ENCODE measurements at regions not wholly inside any gene's neighbourhood (a gene's known extent, or its start where the extent isn't known, plus 50 kb on each side); places are given as distances from the start of the nearest gene placed in this dataset.

- TF ChIP-seq CTCF (IDR thresholded peaks at IDR 0.05) = no peak
- TF ChIP-seq MXD4 (CRISPR knock-in tag; IDR thresholded peaks at IDR 0.05; ENCODE audit: borderline replicate concordance) = no peak
- no peak for TF ChIP-seq ZNF138 (CRISPR knock-in tag; conservative IDR thresholded peaks at IDR 0.05)
- TF ChIP-seq CREM (CRISPR knock-in tag; IDR thresholded peaks at IDR 0.05) = no peak
- TF ChIP-seq PRRX2 (CRISPR knock-in tag; IDR thresholded peaks at IDR 0.05) = no peak
- TF ChIP-seq MLX (CRISPR knock-in tag; IDR thresholded peaks at IDR 0.05) = no peak
- no peak for TF ChIP-seq ATF2 (CRISPR knock-in tag; IDR thresholded peaks at IDR 0.05; ENCODE audit: borderline replicate concordance, low read depth)
- no peak for TF ChIP-seq CBFB (CRISPR knock-in tag; IDR thresholded peaks at IDR 0.05; ENCODE audit: low read depth)
- no peak for TF ChIP-seq NFYB (CRISPR knock-in tag; conservative IDR thresholded peaks at IDR 0.05; ENCODE audit: low read depth)
Observed at GRCh38 chr13:62290542-62290941, 874.9 kb upstream of the PCDH20 start (continued).

DNA sequence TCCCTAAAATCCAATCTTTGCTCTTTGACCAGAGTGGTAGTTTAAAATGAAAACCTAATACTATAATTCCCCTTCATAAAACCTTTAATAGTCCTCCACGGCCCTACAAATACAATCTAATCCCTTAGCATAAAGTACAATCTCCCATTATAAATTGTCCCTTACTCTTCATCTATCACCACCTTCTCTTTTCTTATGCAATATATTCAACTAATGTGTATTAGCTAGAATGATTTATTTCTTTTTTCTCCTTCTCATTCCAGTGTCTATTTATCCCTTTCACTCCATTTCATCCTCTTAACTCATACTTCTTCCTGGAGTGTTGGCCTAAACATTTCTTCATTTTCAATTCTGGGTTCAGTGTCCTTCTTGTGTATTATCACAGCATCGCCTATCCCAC is 872.1 kb upstream of the PCDH20 start:
- Mint-ChIP-seq H3K9me3 (peaks cover 38% of the 10 kb centered on the region), H3K4me3 (no peak overlapping the region), H3K4me1 (no peaks in the 10 kb centered on the region), H3K36me3 (peaks cover 12% of the 10 kb centered on the region), H3K27me3 (ENCODE audit: low read depth) (no peaks in the 10 kb centered on the region), H3K27ac (no peak overlapping the region; the same call in 1 of the 2 replicates)
- no peak for DNase-seq (ENCODE audit: low spot score)
- TF ChIP-seq ZBTB43 (CRISPR knock-in tag; IDR thresholded peaks at IDR 0.05) (no peak), FOXK1 (CRISPR knock-in tag; IDR thresholded peaks at IDR 0.05) (no peak), MYBL2 (CRISPR knock-in tag; IDR thresholded peaks at IDR 0.05) (no peak), JUN (CRISPR knock-in tag; IDR thresholded peaks at IDR 0.05) (no peak), ZNF512 (CRISPR knock-in tag; IDR thresholded peaks at IDR 0.05; ENCODE audit: borderline replicate concordance) (no peak), NR1H2 (CRISPR knock-in tag; IDR thresholded peaks at IDR 0.05) (no peak), CDX4 (CRISPR knock-in tag; IDR thresholded peaks at IDR 0.05; ENCODE audit: borderline replicate concordance) (no peak), TEAD4 (CRISPR knock-in tag; IDR thresholded peaks at IDR 0.05) (no peak), MAX (CRISPR knock-in tag; IDR thresholded peaks at IDR 0.05) (no peak), ARID4B (CRISPR knock-in tag; IDR thresholded peaks at IDR 0.05; ENCODE audit: borderline replicate concordance) (no peak), ATF1 (CRISPR knock-in tag; IDR thresholded peaks at IDR 0.05) (no peak), ZNF423 (CRISPR knock-in tag; IDR thresholded peaks at IDR 0.05) (no peak), NR3C1 (CRISPR knock-in tag; conservative IDR thresholded peaks at IDR 0.05; ENCODE audit: low read depth) (no peak), NFATC4 (CRISPR knock-in tag; IDR thresholded peaks at IDR 0.05) (no peak)
- TF ChIP-seq, protein P1, sequence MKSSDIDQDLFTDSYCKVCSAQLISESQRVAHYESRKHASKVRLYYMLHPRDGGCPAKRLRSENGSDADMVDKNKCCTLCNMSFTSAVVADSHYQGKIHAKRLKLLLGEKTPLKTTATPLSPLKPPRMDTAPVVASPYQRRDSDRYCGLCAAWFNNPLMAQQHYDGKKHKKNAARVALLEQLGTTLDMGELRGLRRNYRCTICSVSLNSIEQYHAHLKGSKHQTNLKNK (CRISPR knock-in tag; IDR thresholded peaks at IDR 0.05) = no peak
- ChIA-PET CTCF (no interaction called here), POLR2A (no interaction called here)
- no peak for ATAC-seq
